ENCODE measurements at regions not wholly inside any gene's neighbourhood (a gene's known extent, or its start where the extent isn't known, plus 50 kb on each side); places are given as distances from the start of the nearest gene placed in this dataset.

DNA sequence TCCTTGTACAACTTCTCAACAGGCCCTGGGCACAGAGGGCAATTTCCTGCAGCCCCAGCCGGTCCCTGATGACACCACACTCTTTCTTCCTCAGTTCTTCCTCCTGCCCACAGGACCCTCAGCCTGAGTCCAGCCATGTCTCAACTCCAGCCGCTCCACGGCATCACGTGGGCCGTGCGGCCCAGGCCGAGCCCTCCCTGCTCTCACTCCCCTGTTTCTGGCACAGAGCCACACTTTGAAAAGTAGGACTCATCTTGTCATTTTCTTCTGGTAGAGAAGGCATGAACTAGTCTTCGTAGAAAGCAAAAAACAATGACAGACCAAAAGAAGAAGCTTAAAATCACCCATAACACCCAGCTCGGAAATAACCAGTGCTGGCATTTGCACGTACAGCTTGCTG, 404.7 kb upstream of the IRX1 start:
- no peak for TF ChIP-seq NBN (IDR thresholded peaks at IDR 0.05)
- no peak for TF ChIP-seq CHD1 (IDR thresholded peaks at IDR 0.05; ENCODE audit: low read depth, low read length)
- TF ChIP-seq, protein P1, sequence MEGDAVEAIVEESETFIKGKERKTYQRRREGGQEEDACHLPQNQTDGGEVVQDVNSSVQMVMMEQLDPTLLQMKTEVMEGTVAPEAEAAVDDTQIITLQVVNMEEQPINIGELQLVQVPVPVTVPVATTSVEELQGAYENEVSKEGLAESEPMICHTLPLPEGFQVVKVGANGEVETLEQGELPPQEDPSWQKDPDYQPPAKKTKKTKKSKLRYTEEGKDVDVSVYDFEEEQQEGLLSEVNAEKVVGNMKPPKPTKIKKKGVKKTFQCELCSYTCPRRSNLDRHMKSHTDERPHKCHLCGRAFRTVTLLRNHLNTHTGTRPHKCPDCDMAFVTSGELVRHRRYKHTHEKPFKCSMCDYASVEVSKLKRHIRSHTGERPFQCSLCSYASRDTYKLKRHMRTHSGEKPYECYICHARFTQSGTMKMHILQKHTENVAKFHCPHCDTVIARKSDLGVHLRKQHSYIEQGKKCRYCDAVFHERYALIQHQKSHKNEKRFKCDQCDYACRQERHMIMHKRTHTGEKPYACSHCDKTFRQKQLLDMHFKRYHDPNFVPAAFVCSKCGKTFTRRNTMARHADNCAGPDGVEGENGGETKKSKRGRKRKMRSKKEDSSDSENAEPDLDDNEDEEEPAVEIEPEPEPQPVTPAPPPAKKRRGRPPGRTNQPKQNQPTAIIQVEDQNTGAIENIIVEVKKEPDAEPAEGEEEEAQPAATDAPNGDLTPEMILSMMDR (IDR thresholded peaks at IDR 0.05 in 2 of 3, conservative IDR thresholded peaks at IDR 0.05 in 1 of 3; ENCODE audit: control insufficient read depth in 2 of 3, extremely low read depth in 1 of 3, insufficient read depth in 1 of 3, low read depth in 3 of 3, low read length in 3 of 3): no peak
- no peak for TF ChIP-seq POLR2A (IDR thresholded peaks at IDR 0.05; ENCODE audit: low read depth, low read length)
- TF ChIP-seq, protein P2, sequence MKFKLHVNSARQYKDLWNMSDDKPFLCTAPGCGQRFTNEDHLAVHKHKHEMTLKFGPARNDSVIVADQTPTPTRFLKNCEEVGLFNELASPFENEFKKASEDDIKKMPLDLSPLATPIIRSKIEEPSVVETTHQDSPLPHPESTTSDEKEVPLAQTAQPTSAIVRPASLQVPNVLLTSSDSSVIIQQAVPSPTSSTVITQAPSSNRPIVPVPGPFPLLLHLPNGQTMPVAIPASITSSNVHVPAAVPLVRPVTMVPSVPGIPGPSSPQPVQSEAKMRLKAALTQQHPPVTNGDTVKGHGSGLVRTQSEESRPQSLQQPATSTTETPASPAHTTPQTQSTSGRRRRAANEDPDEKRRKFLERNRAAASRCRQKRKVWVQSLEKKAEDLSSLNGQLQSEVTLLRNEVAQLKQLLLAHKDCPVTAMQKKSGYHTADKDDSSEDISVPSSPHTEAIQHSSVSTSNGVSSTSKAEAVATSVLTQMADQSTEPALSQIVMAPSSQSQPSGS (IDR thresholded peaks at IDR 0.05; ENCODE audit: low read length): no peak
